Glutamatergic neuron (in vitro differentiated cells): ENCODE measurements at regions not wholly inside any gene's neighbourhood (a gene's known extent, or its start where the extent isn't known, plus 50 kb on each side); places are given as distances from the start of the nearest gene placed in this dataset.

Experiments
- DNase-seq: peaks from one replicate; pipeline ENCODE4 v3.0.0; 2022
- H3K27ac Mint-ChIP-seq: one replicate; pipeline ENCODE4 v1.8.0; 2020; ENCODE audit warnings: mild to moderate bottlenecking, mixed read lengths, inconsistent platforms; ENCODE audit not compliant: unreplicated experiment
- H3K27me3 Mint-ChIP-seq: one replicate; pipeline ENCODE4 v1.8.0; 2020; ENCODE audit warnings: mild to moderate bottlenecking, moderate library complexity, mixed read lengths, inconsistent platforms; ENCODE audit not compliant: unreplicated experiment
- H3K36me3 Mint-ChIP-seq: one replicate; pipeline ENCODE4 v1.8.0; 2020; ENCODE audit warnings: mild to moderate bottlenecking, mixed read lengths, inconsistent platforms; ENCODE audit not compliant: unreplicated experiment
- H3K4me1 Mint-ChIP-seq: one replicate; pipeline ENCODE4 v1.8.0; 2020; ENCODE audit warnings: mild to moderate bottlenecking, low read depth, mixed read lengths, inconsistent platforms; ENCODE audit not compliant: unreplicated experiment
- H3K4me3 Mint-ChIP-seq: one replicate; pipeline ENCODE4 v1.8.0; 2020; ENCODE audit warnings: mild to moderate bottlenecking, mixed read lengths, inconsistent platforms; ENCODE audit not compliant: unreplicated experiment
- H3K9me3 Mint-ChIP-seq: one replicate; pipeline ENCODE4 v1.8.0; 2020; ENCODE audit warnings: mild to moderate bottlenecking, moderate library complexity, mixed read lengths, inconsistent platforms; ENCODE audit not compliant: unreplicated experiment
- TF ChIP-seq, protein P1 (sequence below): fragments of 200-600 bp; sonication (generic); IDR thresholded peaks from one replicate; pipeline ENCODE4 v1.5.0; 2021; ENCODE audit not compliant: partially characterized antibody, unreplicated experiment

DNA sequence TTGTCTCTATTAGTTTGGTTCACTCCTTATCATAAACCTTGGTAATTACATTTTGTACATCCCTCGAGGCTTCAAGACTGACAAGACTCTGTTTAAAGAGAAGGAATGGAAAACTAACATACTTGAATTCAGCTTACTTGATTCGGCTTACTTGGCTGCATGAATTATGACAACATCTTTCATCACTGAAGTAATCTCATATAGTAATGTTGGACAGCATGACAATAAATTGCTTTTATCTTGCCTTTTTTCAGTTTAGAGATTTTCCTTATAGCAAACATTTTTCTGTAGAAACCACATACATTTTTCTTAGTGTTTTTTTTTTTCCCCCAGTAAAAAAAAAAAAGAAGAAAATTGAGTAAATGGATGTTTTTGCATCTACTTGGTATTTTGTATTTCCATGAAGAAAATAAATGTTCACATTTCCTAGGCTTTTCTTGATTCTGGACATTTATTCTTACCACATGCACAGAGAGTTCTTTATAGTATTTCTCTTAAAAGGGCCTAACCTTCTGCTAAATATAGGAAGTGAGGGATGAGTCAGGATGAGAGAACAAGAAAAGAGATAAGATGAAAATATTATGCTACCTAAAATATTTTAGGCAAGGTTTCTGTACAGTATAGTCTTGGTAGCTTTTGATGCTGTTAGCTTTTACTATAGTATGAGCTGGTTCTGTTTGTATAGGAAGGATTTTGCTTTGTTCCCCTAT, 101.0 kb upstream of the HDGFL1 start:
- Mint-ChIP-seq H3K4me3 (no peak overlapping the region), H3K27ac (no peak overlapping the region), H3K4me1 (no peaks in the 10 kb centered on the region)

DNA sequence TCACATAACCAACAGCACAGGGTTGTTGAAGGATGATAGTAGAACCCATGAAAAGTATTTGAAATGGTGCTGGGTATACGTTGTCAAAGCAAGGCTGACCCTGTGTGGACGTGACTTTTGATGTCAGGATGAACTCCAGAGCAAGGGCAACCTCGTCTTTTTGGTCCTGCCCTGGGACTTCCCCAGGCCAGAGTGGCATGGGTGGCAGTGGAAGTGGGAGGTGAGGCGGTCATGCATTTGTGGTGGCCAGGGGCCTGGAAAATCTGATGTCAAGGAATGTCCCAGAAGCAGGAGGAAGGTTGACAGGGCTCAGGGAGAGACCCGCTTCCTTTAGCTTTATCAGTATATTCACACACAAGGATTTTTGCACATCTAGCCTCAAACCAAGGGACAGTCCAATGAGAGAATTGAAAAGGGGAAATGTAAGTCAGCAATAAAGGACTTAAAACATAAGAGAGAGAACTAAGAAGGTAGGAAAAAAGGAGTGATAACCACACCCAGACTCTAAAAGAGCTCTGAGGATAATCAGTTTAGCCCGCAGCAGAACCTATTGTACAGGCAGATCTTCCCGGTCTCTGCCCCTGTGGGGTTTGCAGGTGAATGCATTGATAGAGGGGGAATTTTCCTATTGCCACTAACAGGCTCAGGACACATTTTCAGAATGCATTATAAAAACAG, 98.8 kb upstream of the HDGFL1 start:
- TF ChIP-seq, protein P1, sequence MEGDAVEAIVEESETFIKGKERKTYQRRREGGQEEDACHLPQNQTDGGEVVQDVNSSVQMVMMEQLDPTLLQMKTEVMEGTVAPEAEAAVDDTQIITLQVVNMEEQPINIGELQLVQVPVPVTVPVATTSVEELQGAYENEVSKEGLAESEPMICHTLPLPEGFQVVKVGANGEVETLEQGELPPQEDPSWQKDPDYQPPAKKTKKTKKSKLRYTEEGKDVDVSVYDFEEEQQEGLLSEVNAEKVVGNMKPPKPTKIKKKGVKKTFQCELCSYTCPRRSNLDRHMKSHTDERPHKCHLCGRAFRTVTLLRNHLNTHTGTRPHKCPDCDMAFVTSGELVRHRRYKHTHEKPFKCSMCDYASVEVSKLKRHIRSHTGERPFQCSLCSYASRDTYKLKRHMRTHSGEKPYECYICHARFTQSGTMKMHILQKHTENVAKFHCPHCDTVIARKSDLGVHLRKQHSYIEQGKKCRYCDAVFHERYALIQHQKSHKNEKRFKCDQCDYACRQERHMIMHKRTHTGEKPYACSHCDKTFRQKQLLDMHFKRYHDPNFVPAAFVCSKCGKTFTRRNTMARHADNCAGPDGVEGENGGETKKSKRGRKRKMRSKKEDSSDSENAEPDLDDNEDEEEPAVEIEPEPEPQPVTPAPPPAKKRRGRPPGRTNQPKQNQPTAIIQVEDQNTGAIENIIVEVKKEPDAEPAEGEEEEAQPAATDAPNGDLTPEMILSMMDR: no peak
- H3K9me3 Mint-ChIP-seq: no peaks in the 10 kb centered on the region
- H3K4me3 Mint-ChIP-seq: no peak overlapping the region
- no peak overlapping the region for H3K27ac Mint-ChIP-seq
- H3K27me3 Mint-ChIP-seq: peaks cover 2% of the 10 kb centered on the region
- H3K4me1 Mint-ChIP-seq: no peaks in the 10 kb centered on the region
- no peak for DNase-seq
- H3K36me3 Mint-ChIP-seq: no peaks in the 10 kb centered on the region

More for the DNA sequence above, 101.0 kb upstream of the HDGFL1 start:
- Mint-ChIP-seq H3K27me3 (peaks cover 2% of the 10 kb centered on the region), H3K36me3 (no peaks in the 10 kb centered on the region), H3K9me3 (no peaks in the 10 kb centered on the region)
- DNase-seq: no peak
- TF ChIP-seq, protein P1: no peak

DNA sequence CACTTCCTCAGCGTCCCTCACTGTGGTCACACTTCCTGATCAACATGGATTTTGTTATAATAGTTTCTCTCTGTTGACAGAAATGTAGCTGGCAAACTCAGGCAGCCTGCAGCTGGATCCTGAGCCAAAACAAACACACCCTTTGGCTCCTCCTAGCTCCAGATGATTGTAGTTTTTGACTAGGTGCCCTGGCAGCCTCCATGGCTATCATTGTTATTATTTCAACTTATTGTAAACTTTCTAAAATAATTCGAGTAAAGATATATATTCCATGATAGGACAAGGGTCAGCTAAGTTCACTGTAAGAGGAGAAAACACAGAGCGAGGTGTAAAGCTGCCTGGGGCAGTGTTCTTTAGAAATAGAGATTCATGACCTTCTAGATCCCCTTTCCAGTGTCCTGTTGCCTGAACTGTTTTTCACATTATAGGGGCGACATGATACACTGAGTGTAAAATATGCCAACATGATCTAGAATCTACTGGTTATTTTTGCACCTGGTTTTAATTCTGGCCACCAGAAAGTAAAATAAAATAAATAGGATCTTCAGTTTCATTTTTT, 98.2 kb upstream of the HDGFL1 start:
- no peak for DNase-seq
- Mint-ChIP-seq H3K36me3 (no peaks in the 10 kb centered on the region), H3K27me3 (peaks cover 2% of the 10 kb centered on the region), H3K4me3 (no peak overlapping the region), H3K9me3 (no peaks in the 10 kb centered on the region), H3K27ac (no peak overlapping the region), H3K4me1 (no peaks in the 10 kb centered on the region)
- TF ChIP-seq, protein P1: no peak

DNA sequence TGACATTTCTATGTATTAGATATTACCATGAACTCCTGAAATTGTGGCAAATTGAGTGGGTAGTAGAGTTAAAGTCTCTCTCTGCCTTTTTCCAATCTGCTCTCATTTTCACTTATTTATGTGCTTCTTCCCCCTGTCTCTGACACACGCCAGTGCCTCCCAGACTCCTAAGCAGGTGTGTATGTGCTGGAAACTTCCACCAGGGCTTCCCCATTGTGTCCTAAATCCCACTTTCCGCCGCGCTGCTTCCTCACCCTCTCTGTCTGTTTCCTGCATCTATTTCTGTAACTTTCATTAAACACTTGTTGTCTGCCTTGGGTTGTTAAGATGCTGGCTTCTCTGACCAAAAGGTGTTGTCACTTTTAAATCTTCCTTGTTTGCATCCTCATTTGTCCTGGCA, 97.6 kb upstream of the HDGFL1 start:
- H3K27me3 Mint-ChIP-seq: peaks cover 2% of the 10 kb centered on the region
- no peaks in the 10 kb centered on the region for H3K36me3 Mint-ChIP-seq
- H3K9me3 Mint-ChIP-seq: no peaks in the 10 kb centered on the region
- H3K4me3 Mint-ChIP-seq: no peak overlapping the region
- no peak for DNase-seq
- H3K27ac Mint-ChIP-seq: no peak overlapping the region
- TF ChIP-seq, protein P1: no peak
- no peaks in the 10 kb centered on the region for H3K4me1 Mint-ChIP-seq
